HG03469 (cell line): ENCODE measurements at regions not wholly inside any gene's neighbourhood (a gene's known extent, or its start where the extent isn't known, plus 50 kb on each side); places are given as distances from the start of the nearest gene placed in this dataset.
"Not testable (repeated sequence)": the region's sequence is repeated elsewhere in the genome, so short reads cannot be mapped to it uniquely, and the experiment has no call there.

ENCODE experiments used
- ATAC-seq: cut with Tn5 transposase; IDR thresholded peaks from one replicate; pipeline ENCODE4 v1.9.1; 2021; ENCODE audit warnings: mild to moderate bottlenecking, moderate library complexity, moderate number of reproducible peaks; ENCODE audit not compliant: unreplicated experiment

GRCh38 chr20:17891131-17891530 lies 77.5 kb downstream of the SNX5 start:
- not testable (repeated sequence) for ATAC-seq

- ATAC-seq, result no peak
These were observed 78.3 kb downstream of the SNX5 start for GRCh38 chr20:17890330-17890729.

- no peak for ATAC-seq
These were observed 79.4 kb downstream of the SNX5 start for GRCh38 chr20:17889226-17889625.

- ATAC-seq, result no peak
These were observed 80.5 kb downstream of the SNX5 start for GRCh38 chr20:17888044-17888443.

- no peak for ATAC-seq
These were observed 81.1 kb downstream of the SNX5 start for GRCh38 chr20:17887331-17888030.

GRCh38 chr20:17885544-17885943 lies 83.0 kb downstream of the SNX5 start:
- ATAC-seq, result no peak

GRCh38 chr20:17885076-17885475 lies 83.5 kb downstream of the SNX5 start:
- no peak for ATAC-seq

GRCh38 chr20:17884307-17885003 lies 84.1 kb downstream of the SNX5 start:
- ATAC-seq, result no peak

GRCh38 chr20:17883592-17884306 lies 84.8 kb downstream of the SNX5 start:
- no peak for ATAC-seq

GRCh38 chr20:17882834-17883591 lies 85.6 kb downstream of the SNX5 start:
- ATAC-seq, result no peak

GRCh38 chr20:17882065-17882833 lies 86.3 kb downstream of the SNX5 start:
- ATAC-seq, result no peak

- ATAC-seq, result no peak
These were observed 86.9 kb downstream of the SNX5 start for GRCh38 chr20:17881741-17882064.

GRCh38 chr20:17878912-17879602 lies 89.5 kb downstream of the SNX5 start:
- no peak for ATAC-seq

- ATAC-seq, result no peak
These were observed 90.3 kb downstream of the SNX5 start for GRCh38 chr20:17878069-17878911.

GRCh38 chr20:17875981-17876385 lies 92.6 kb downstream of the SNX5 start:
- ATAC-seq, result no peak

GRCh38 chr20:17875106-17875980 lies 93.3 kb downstream of the SNX5 start:
- ATAC-seq, result no peak

- ATAC-seq, result no peak
These were observed 94.1 kb downstream of the SNX5 start for GRCh38 chr20:17874271-17875105.
